HG03342 (cell line): ENCODE measurements at regions not wholly inside any gene's neighbourhood (a gene's known extent, or its start where the extent isn't known, plus 50 kb on each side); places are given as distances from the start of the nearest gene placed in this dataset.
"Not testable (repeated sequence)": the region's sequence is repeated elsewhere in the genome, so short reads cannot be mapped to it uniquely, and the experiment has no call there.

ENCODE experiments used
- ATAC-seq: cut with Tn5 transposase; IDR thresholded peaks from one replicate; pipeline ENCODE4 v1.9.1; 2021; ENCODE audit warnings: mild to moderate bottlenecking, moderate library complexity; ENCODE audit not compliant: unreplicated experiment

GRCh38 chr1:194495434-194495833, 1309.0 kb upstream of the B3GALT2 start:
- ATAC-seq: no peak

DNA sequence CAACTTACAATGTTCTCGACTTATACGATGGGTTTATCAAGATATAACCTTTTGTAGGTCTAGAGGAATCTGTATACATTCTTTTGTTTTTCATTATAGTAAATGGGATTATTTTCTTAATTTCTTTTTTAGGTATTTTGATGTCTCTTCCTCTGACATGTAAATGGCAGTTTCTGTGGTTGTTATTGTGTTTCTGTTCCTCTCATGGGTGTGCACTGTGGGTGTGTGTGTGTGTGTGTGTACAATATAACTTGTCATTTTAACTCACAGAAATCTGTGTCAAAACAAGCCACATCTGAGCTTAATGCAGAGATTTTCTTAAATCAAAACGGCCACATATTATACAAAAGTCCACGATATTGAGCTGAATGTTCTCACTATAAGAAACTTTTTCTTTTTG, 1300.8 kb upstream of the B3GALT2 start:
- ATAC-seq: no peak

DNA sequence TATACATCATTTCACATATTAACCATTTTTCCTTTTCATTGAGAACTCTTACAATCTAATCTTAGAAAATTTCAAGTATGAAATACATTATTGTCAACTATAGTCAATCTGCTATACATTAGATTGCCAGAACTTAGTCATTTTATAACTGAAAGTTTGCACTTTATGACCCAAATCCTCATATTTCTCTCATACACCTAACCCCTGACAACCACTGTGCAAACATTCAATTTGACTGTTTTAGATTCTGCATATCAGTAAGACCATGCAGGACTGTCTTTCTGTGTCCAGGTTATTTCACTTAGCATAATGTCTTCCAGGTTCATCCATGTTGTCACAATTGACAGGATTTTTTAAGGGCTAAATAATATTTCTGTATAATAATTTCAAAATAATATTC, 1299.0 kb upstream of the B3GALT2 start:
- ATAC-seq: no peak

GRCh38 chr1:194478731-194479130, 1292.3 kb upstream of the B3GALT2 start:
- no peak for ATAC-seq

GRCh38 chr1:194477908-194478307, 1291.5 kb upstream of the B3GALT2 start:
- peak; percentile 85 for ATAC-seq

DNA sequence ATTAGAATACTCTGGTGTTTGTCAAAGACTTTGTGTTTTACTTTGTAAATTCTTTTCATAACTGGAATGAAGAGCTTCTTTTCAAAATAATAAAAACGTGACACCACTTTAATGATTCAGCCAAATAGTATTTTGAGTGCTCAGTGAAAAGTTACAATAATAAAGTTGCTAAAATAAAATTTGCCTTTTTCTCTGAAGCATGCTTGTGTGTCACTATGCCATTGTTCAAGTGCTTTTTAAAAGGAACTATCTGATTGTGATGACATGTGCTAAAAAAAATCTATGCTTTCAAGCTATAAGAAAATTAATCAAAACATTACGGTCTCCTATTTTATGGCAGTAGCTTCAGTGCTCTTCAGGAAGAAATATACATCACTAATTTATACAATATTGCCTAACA, 1290.5 kb upstream of the B3GALT2 start:
- ATAC-seq: no peak

GRCh38 chr1:194476351-194476750, 1289.9 kb upstream of the B3GALT2 start:
- ATAC-seq: no peak

DNA sequence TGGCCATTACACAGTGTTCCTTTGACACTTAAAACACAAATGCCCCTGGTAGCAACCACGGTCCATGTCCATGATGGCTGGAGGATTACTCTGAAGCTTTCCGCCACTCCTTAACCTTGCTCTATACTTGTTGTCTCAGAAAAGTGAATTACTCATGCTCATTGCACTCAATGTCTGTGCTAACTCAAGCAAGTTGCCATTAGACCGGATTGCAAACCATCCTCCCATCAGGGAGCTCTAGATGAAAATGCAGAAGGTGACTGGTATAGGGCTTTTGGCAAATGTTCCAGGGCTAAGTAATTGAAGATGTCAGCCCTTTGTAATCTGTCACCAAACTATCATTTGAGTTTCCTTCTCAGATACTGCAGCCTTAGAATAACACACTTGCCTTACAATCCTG, 1288.3 kb upstream of the B3GALT2 start:
- no peak for ATAC-seq

DNA sequence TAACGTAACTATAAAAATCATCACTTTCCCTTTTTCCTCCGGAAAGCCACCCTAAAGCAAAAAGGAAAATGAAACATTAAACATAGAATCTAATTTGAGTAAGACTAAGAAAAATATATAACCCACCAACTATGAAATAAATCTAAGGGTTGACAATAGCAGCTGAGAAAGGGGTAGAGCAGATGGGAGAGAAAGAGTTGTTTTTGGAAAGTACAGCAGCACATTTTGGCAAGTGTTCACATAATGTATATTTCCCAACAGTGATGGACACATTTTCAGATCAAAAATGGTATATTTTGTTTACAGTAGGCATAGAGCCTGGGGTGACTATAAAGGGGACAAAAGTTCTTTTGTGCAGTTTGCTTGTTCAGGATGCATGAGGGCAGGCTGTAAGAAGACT, 1287.4 kb upstream of the B3GALT2 start:
- ATAC-seq: no peak

GRCh38 chr1:194469282-194469681, 1282.9 kb upstream of the B3GALT2 start:
- ATAC-seq: no peak

GRCh38 chr1:194466706-194467105, 1280.3 kb upstream of the B3GALT2 start:
- no peak for ATAC-seq

DNA sequence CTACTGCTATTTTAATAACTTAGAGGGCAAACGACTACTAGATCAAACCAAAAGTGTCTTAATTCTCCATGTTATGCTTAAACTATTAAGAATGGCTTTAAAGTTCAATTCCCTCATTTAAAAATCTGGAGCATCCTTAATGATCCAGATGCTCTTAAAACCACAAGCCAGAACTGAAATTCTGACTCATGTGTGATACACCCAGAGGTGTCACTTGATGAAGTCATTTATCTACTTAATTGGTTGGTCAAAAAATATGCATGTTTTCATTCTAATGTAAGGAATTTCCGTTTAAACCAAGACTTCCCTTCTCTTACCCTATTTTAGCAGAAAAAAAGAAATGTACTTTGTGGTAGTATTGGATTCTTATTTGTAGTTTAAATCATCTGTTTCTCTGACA, 1261.2 kb upstream of the B3GALT2 start:
- ATAC-seq: no peak

- ATAC-seq: no peak
These were observed 1258.8 kb upstream of the B3GALT2 start for GRCh38 chr1:194445244-194445643.

- no peak for ATAC-seq
These were observed 1256.6 kb upstream of the B3GALT2 start for GRCh38 chr1:194442901-194443575.

DNA sequence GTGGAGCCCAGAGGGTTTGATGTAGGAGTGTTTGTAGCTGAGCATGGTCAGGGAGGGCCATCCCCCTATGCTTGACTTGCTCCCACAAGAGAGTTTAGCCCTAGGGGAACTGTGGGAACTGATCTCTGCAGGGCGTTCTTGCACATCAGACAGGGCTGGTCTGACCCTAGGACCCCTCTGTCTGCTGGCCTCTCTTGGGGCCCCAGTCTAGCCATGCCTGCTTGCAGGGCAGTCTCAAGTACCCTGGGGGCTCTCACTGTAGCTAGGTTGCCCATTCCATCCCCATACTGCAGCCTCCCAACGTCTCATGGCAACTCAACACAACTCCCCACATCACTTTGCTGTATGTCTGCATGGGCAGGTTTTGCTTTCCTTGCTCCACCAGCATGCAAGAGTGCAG, 1250.7 kb upstream of the B3GALT2 start:
- no peak for ATAC-seq

GRCh38 chr1:194431121-194431520, 1244.7 kb upstream of the B3GALT2 start:
- ATAC-seq: no peak

DNA sequence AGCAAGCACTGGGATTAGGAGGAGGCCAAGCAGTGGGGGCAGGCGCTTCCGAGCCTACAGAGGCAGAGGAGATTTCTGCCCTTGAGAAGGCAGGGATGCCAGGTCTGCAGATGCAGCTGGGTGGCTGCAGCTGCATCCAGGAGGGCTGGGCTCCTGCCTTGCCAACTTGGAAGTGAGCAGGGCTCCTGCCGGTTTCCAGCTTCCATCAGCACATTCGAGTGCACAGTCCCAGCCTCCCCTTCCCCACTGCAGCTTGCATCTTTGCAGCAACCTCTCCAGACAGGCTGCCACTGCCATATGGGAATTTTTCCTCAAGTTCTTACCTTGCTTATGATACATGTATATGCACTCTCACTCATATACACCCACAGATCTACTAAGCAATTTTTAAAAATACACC, 1234.3 kb upstream of the B3GALT2 start:
- no peak for ATAC-seq

GRCh38 chr1:194419721-194420120, 1233.3 kb upstream of the B3GALT2 start:
- no peak for ATAC-seq

DNA sequence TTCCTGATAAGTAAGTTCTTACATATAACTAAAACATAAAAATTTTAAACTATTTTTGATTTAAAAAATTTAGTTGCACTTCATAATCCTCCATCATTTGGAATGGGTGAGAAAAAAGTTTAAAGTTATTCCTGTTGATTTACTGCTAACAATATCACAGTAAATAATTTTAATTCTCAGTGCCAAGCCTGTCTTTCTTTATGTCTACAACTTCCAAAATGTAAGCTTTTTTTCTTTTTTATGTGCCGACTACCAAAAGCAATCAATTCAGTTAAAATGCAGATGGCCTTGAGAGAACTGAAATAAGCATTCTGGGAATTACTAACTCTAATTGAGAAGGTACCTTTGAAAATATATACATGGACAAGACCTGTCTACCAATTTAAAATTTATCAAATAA, 1224.3 kb upstream of the B3GALT2 start:
- ATAC-seq: no peak

GRCh38 chr1:194407238-194407637, 1220.8 kb upstream of the B3GALT2 start:
- not testable (repeated sequence) for ATAC-seq

- ATAC-seq: no peak
These were observed 1208.3 kb upstream of the B3GALT2 start for GRCh38 chr1:194394676-194395075.

- no peak for ATAC-seq
These were observed 1201.1 kb upstream of the B3GALT2 start for GRCh38 chr1:194387531-194387930.

- no peak for ATAC-seq
These were observed 1192.1 kb upstream of the B3GALT2 start for GRCh38 chr1:194378517-194378916.
